Trophoblast cell (in vitro differentiated cells and primary cell): ENCODE measurements at regions not wholly inside any gene's neighbourhood (a gene's known extent, or its start where the extent isn't known, plus 50 kb on each side); places are given as distances from the start of the nearest gene placed in this dataset.
"Not testable (repeated sequence)": the region's sequence is repeated elsewhere in the genome, so short reads cannot be mapped to it uniquely, and the experiment has no call there.

ENCODE experiments used
- DNase-seq, 2 donors: peaks; one replicate each; pipeline ENCODE4 v3.0.0-alpha.2; 2016
- H2AFZ ChIP-seq: 2 replicates; pipeline ENCODE4 v1.6.1; 2013; ENCODE audit warnings: low read length, moderate library complexity, mild to moderate bottlenecking; ENCODE audit not compliant: insufficient read depth, poor library complexity
- H2AK5ac ChIP-seq: 2 replicates; pipeline ENCODE4 v1.6.1; 2013; ENCODE audit warnings: mild to moderate bottlenecking, low read length
- H2BK120ac ChIP-seq: 2 replicates; pipeline ENCODE4 v1.6.1; 2013; ENCODE audit warnings: low read length, mild to moderate bottlenecking, moderate library complexity; ENCODE audit not compliant: insufficient read depth, poor library complexity
- H2BK12ac ChIP-seq: 2 replicates; pipeline ENCODE4 v1.6.1; 2013; ENCODE audit warnings: mild to moderate bottlenecking, low read length, moderate library complexity
- H2BK5ac ChIP-seq: 2 replicates; pipeline ENCODE4 v1.6.1; 2013; ENCODE audit warnings: low read length, low read depth, moderate library complexity, mild to moderate bottlenecking; ENCODE audit not compliant: poor library complexity
- H3K14ac ChIP-seq: 2 replicates; pipeline ENCODE4 v1.6.1; 2013; ENCODE audit warnings: mild to moderate bottlenecking, low read length
- H3K18ac ChIP-seq: 2 replicates; pipeline ENCODE4 v1.6.1; 2013; ENCODE audit warnings: mild to moderate bottlenecking, low read length
- H3K23ac ChIP-seq: 2 replicates; pipeline ENCODE4 v1.6.1; 2013; ENCODE audit warnings: low read length
- H3K27ac ChIP-seq: 2 replicates; pipeline ENCODE4 v1.5.1; 2013; ENCODE audit warnings: low read depth, mild to moderate bottlenecking, inconsistent platforms, low read length, moderate library complexity
- H3K27me3 ChIP-seq: 2 replicates; pipeline ENCODE4 v1.6.1; 2013; ENCODE audit warnings: inconsistent platforms, mild to moderate bottlenecking, low read length, moderate library complexity; ENCODE audit not compliant: insufficient read depth
- H3K36me3 ChIP-seq, 2 experiments: 1 replicate in 1 of 2; 2 replicates in 1 of 2; pipeline ENCODE4 v1.6.1; 2013; ENCODE audit warnings: low read length in 2 of 2, mild to moderate bottlenecking in 2 of 2, moderate library complexity in 1 of 2; ENCODE audit not compliant: insufficient read depth in 2 of 2, control insufficient read depth in 1 of 2
- H3K4ac ChIP-seq: 2 replicates; pipeline ENCODE4 v1.6.1; 2013; ENCODE audit warnings: low read depth, mild to moderate bottlenecking, low read length, moderate library complexity
- H3K4me1 ChIP-seq, 2 experiments: 1 replicate in 1 of 2; 2 replicates in 1 of 2; pipeline ENCODE4 v1.6.1; 2013; ENCODE audit warnings: low read length in 2 of 2, mild to moderate bottlenecking in 2 of 2, moderate library complexity in 1 of 2; ENCODE audit not compliant: insufficient read depth in 2 of 2, control insufficient read depth in 1 of 2
- H3K4me2 ChIP-seq: 2 replicates; pipeline ENCODE4 v1.6.1; 2013; ENCODE audit warnings: inconsistent platforms, mild to moderate bottlenecking, low read length, moderate library complexity
- H3K4me3 ChIP-seq: 2 replicates; pipeline ENCODE4 v1.5.1; 2013; ENCODE audit warnings: mild to moderate bottlenecking, low read depth, low read length, inconsistent platforms
- H3K79me1 ChIP-seq: one replicate; pipeline ENCODE4 v1.6.1; 2013; ENCODE audit warnings: low read length
- H3K79me2 ChIP-seq: 2 replicates; pipeline ENCODE4 v1.6.1; 2013; ENCODE audit warnings: low read length, mild to moderate bottlenecking; ENCODE audit not compliant: control insufficient read depth, insufficient read depth, poor library complexity
- H3K9ac ChIP-seq: 2 replicates; pipeline ENCODE4 v1.6.1; 2013; ENCODE audit warnings: mild to moderate bottlenecking, low read length
- H3K9me3 ChIP-seq: 2 replicates; pipeline ENCODE4 v1.6.1; 2013; ENCODE audit warnings: low read depth, mild to moderate bottlenecking, control low read depth, inconsistent platforms, low read length; ENCODE audit not compliant: insufficient read depth
- H4K12ac ChIP-seq: 2 replicates; pipeline ENCODE4 v1.6.1; 2013; ENCODE audit warnings: low read depth, mild to moderate bottlenecking, low read length, moderate library complexity
- H4K8ac ChIP-seq: 2 replicates; pipeline ENCODE4 v1.6.1; 2013; ENCODE audit warnings: low read depth, mild to moderate bottlenecking, low read length, moderate library complexity
- H4K91ac ChIP-seq: one replicate; pipeline ENCODE4 v1.6.1; 2013; ENCODE audit warnings: low read depth, mild to moderate bottlenecking, low read length, moderate library complexity
- WGBS: extraction: QIAGEN DNeasy Blood & Tissue Kit; methylation state at CpG from one replicate; pipeline ENCODE4 v1.1.7; 2013; ENCODE audit warnings: missing lambda C conversion rate; ENCODE audit not compliant: insufficient read length, insufficient coverage; ENCODE audit errors: extremely low coverage; 5-methylcytosine and 5-hydroxymethylcytosine counted together

- Histone ChIP-seq H2BK5ac (peak overlapping the region; percentile 42), H3K23ac (no peak overlapping the region), H3K18ac (no peak overlapping the region), H3K9ac (no peak overlapping the region), H2AFZ (no peak overlapping the region), H3K79me1 (peaks cover 21% of the 10 kb centered on the region), H2BK12ac (no peak overlapping the region), H4K8ac (no peak overlapping the region), H3K36me3 (no peaks in the 10 kb centered on the region), H2BK120ac (no peak overlapping the region), H3K4ac (no peak overlapping the region), H3K27me3 (no peaks in the 10 kb centered on the region), H3K4me3 (no peak overlapping the region), H4K91ac (peak overlapping the region; percentile 55), H4K12ac (no peak overlapping the region), H3K14ac (no peak overlapping the region), H3K4me1 (peaks cover 9 to 16% of the 10 kb centered on the region in 2 experiments), H3K27ac (peak overlapping the region; percentile 32), H2AK5ac (no peak overlapping the region), H3K4me2 (peak overlapping the region; percentile 6), H3K79me2 (peaks cover 1% of the 10 kb centered on the region), H3K9me3 (no peaks in the 10 kb centered on the region)
- WGBS, result no CpG with 5 or more reads among the region's 5 CpGs
- DNase-seq, result peak in 1 of 2 donors; percentile 61
Measured at GRCh38 chr10:33009244-33010131, 51.5 kb upstream of the ITGB1 start.

- H4K91ac ChIP-seq, result peak overlapping the region; percentile 85
- H2AK5ac ChIP-seq, result peak overlapping the region; percentile 64
- H3K9me3 ChIP-seq, result no peaks in the 10 kb centered on the region
- DNase-seq, result peak; percentile 79 to 97
- no peak overlapping the region for H3K27ac ChIP-seq
- H3K79me2 ChIP-seq, result peaks cover 1% of the 10 kb centered on the region
- H3K9ac ChIP-seq, result no peak overlapping the region
- no peak overlapping the region for H3K4ac ChIP-seq
- peaks cover 10 to 16% of the 10 kb centered on the region in 2 experiments for H3K4me1 ChIP-seq
- H2BK120ac ChIP-seq, result no peak overlapping the region
- H4K12ac ChIP-seq, result no peak overlapping the region
- no peak overlapping the region for H2AFZ ChIP-seq
- H3K79me1 ChIP-seq, result peaks cover 22% of the 10 kb centered on the region
- H2BK5ac ChIP-seq, result peak overlapping the region; percentile 85
- H3K14ac ChIP-seq, result no peak overlapping the region
- H4K8ac ChIP-seq, result no peak overlapping the region
- no CpG with 5 or more reads among the region's 9 CpGs for WGBS
- no peak overlapping the region for H3K18ac ChIP-seq
- no peak overlapping the region for H3K4me2 ChIP-seq
- H2BK12ac ChIP-seq, result peak overlapping the region; percentile 63
- no peak overlapping the region for H3K4me3 ChIP-seq
- no peaks in the 10 kb centered on the region for H3K36me3 ChIP-seq
- H3K23ac ChIP-seq, result no peak overlapping the region
- no peaks in the 10 kb centered on the region for H3K27me3 ChIP-seq
Measured at GRCh38 chr10:33008499-33009243, 50.6 kb upstream of the ITGB1 start.

- H3K79me2 ChIP-seq, H2AFZ ChIP-seq, H3K36me3 ChIP-seq, H3K4me3 ChIP-seq, H3K9ac ChIP-seq, H3K27ac ChIP-seq, DNase-seq, H3K27me3 ChIP-seq, H3K4me2 ChIP-seq, H4K12ac ChIP-seq, H3K23ac ChIP-seq, H3K9me3 ChIP-seq: not testable (repeated sequence)
- Histone ChIP-seq H2AK5ac (peak overlapping the region; percentile 64), H3K4ac (peak overlapping the region; percentile 43), H3K4me1 (peaks cover 10 to 16% of the 10 kb centered on the region in 2 experiments), H4K8ac (peak overlapping the region; percentile 36), H4K91ac (peak overlapping the region; percentile 85), H3K79me1 (peaks cover 24% of the 10 kb centered on the region), H3K18ac (peak overlapping the region; percentile 34), H2BK5ac (peak overlapping the region; percentile 85), H3K14ac (peak overlapping the region; percentile 80), H2BK12ac (peak overlapping the region; percentile 63), H2BK120ac (peak overlapping the region; percentile 86)
- WGBS, result no CpG with 5 or more reads among the region's 9 CpGs
Measured at GRCh38 chr10:33007731-33008381, 49.8 kb upstream of the ITGB1 start.
